HG02571 (cell line): ENCODE measurements at regions not wholly inside any gene's neighbourhood (a gene's known extent, or its start where the extent isn't known, plus 50 kb on each side); places are given as distances from the start of the nearest gene placed in this dataset.
"Not testable (repeated sequence)": the region's sequence is repeated elsewhere in the genome, so short reads cannot be mapped to it uniquely, and the experiment has no call there.

Experiments
- ATAC-seq: cut with Tn5 transposase; IDR thresholded peaks from one replicate; pipeline ENCODE4 v1.9.1; 2021; ENCODE audit warnings: mild to moderate bottlenecking, moderate library complexity; ENCODE audit not compliant: unreplicated experiment

- not testable (repeated sequence) for ATAC-seq
Measured at GRCh38 chr3:17812328-17812727, 69.9 kb upstream of the TBC1D5 start.

DNA sequence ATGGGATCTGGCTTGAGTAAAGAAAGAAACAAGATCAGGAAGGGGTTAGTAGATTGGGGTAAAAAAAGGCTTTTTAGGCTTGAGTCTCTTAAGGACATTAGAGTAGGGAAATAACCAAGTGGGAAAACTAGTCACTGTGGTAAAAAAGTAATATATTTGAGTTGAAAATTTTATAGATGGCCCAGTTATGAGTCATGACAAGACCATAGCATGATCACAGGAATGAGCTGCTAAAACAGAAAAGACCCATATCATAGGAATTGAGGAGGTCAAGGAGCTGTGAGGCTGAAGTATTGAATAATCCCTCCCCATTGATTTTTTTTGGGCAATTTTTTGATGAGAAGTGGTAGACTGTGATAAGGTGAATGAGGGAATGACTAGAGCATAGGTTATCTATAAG lies 69.2 kb upstream of the TBC1D5 start:
- no peak for ATAC-seq

DNA sequence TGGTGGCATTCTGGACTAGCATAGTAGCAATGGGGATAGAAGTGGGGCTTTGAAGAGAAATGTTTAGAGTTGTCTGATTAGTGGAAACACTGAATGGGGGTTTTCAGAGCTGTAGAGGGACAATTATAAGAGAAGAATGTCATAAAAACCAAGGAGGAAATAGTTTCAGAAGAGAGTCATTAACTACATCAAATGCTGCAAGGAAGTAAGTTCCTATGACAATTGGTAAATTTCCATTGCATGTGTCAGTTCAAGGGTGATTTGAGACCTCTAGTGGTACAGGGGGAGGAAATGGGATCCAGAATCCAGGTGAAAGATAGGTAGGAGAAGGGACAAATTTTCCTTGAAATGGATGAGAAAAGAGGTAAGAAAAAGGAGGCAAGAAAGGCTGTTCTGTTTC lies 68.3 kb upstream of the TBC1D5 start:
- no peak for ATAC-seq

GRCh38 chr3:17808994-17809393 lies 66.6 kb upstream of the TBC1D5 start:
- no peak for ATAC-seq

DNA sequence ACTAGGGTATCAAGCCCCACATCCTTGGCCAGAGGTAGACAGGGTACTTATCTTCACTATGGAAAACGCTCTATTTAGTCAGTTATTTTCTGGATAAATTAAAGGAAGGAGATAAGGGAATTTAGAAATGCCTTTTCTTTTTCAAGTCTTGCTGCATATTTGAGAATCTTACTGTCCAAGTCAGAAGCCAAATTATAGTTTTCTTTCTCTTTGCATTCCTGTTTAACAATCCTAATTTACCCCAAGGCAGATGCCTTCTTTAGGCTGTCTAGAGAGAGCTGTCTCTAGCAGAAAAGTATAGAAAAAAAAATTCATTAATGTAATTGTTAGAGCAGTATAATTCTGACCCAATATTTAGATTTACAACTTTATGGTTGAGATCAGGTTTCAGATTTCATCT lies 64.4 kb upstream of the TBC1D5 start:
- no peak for ATAC-seq

DNA sequence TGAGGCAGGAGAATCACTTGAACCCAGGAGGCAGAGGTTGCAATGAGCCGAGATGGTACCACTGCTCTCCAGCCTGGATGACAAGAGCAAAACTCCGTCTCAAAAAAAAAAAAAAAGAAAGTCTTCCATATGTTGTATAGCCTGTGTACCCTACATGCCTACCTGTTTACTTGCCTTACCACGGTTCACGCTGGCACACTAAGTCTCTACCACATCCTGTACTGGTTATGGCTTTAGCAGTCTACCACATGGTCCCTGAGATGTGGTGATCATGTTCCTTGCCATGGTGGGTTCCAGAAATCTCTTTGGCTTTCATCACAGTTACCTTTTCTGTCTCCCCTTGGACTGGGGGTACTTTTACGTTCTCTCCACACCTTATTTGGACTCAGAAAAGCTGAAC lies 63.8 kb upstream of the TBC1D5 start:
- ATAC-seq = no peak

DNA sequence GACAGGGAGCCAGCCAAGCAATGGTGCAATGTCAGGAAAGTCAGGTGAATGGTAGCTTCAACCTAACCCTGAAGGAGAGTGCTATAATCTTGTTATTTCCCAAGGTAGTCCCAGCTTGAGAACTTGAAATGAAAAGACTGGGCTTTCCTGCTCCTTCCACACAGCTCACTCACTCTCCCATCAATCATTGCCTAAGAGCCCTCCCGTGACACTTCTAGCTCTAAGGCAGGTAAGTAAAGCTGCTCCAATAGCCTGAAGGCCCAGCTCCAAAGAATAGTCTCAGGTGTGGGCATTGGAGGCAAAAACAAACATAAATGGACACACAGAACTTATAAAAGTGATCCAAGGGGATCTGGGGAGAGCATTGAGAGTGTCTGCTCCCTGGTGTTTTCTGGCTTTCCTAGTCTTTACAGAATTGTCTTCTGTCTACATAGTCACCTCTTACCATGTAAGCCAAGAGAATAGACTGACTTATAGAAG lies 63.1 kb upstream of the TBC1D5 start:
- no peak for ATAC-seq

- no peak for ATAC-seq
Measured at GRCh38 chr3:17802950-17803349, 60.5 kb upstream of the TBC1D5 start.

DNA sequence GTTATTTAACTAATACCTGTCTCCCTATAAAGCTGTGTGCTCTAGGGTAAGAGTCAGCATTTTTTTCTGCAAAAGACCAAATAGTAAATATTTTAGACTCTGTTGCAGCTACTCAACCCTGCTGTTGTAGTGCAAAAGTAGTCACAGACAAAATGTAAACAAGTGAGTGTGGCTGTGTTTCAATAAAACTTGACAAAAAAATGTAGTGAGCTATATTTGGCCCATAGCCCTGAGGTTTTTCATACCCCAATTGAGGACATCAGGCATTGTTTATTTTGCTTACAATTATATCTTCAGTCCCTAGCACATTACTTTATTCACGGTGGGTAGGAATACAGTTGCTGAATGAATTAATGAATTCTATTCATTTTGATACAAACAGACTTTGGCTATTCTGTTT lies 58.7 kb upstream of the TBC1D5 start:
- ATAC-seq = no peak

DNA sequence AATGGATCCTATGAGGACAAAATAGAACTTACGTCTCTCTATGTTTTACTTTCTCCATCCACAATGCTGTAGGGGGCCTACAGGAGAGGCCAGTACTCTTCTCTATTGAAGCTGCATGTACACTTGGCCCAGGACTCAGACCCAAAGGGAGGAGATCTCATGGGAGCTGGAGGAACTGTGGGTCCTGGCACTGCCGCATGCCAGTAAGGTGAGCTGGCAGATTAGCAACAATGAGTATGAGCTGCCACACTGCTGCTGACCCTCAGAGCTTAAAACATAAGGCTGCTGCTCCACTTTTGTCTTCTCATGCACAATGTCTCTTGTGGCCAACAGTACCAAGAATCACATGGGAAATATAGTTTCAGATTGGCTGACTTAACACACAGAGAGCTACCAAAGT lies 57.8 kb upstream of the TBC1D5 start:
- ATAC-seq = no peak

GRCh38 chr3:17799312-17799711 lies 56.9 kb upstream of the TBC1D5 start:
- no peak for ATAC-seq

GRCh38 chr3:17798000-17798399 lies 55.6 kb upstream of the TBC1D5 start:
- no peak for ATAC-seq

- no peak for ATAC-seq
Measured at GRCh38 chr3:17795711-17796110, 53.3 kb upstream of the TBC1D5 start.

DNA sequence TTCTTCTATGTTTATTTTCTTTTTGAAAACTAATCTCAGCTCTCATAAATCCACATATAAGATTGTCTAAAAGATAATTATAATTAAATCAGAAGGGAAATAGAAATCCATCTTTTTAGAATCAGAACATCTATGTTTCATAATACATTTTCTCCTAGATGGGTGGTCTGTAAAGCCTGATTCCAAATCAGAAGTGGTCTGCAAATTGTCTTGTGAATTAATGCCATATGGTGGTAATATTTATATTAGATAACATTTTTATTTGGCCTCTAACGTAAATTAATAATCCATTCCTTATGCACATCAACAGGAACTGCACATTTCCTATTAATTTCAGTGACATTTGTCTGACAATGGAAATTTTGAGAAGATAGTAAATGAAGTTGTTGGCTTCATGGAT lies 52.8 kb upstream of the TBC1D5 start:
- no peak for ATAC-seq

- no peak for ATAC-seq
Measured at GRCh38 chr3:17793542-17794195, 51.2 kb upstream of the TBC1D5 start.
